OCI-LY3 (cell line): ENCODE measurements at regions not wholly inside any gene's neighbourhood (a gene's known extent, or its start where the extent isn't known, plus 50 kb on each side); places are given as distances from the start of the nearest gene placed in this dataset.

Source experiments
- H2AFZ ChIP-seq: fragments of 200-600, 300-600 bp; shearing (Covaris generic); 2 replicates; pipeline ENCODE4 v1.6.0; 2014; ENCODE audit warnings: antibody characterized with exemption, low read depth, low read length
- H3K27ac ChIP-seq: fragments of 200-600, 300-600 bp; sonication (generic); 2 replicates; pipeline ENCODE4 v1.5.1; 2014; ENCODE audit warnings: mild to moderate bottlenecking, low read length, moderate library complexity, mixed read lengths
- H3K27me3 ChIP-seq: fragments of 200-600, 300-600 bp; sonication (generic); 2 replicates; pipeline ENCODE4 v1.6.1; 2014; ENCODE audit warnings: low read depth, low read length, mixed read lengths
- H3K36me3 ChIP-seq: fragments of 200-600, 300-600 bp; sonication (generic); replicated peaks from 2 replicates; pipeline ENCODE3; 2014; ENCODE audit warnings: low read depth, low read length, mixed read lengths
- H3K4me1 ChIP-seq: fragments of 300-600, 200-600 bp; sonication (generic); 2 replicates; pipeline ENCODE4 v1.6.1; 2014; ENCODE audit warnings: low read length, mixed read lengths
- H3K4me2 ChIP-seq: fragments of 200-600, 300-600 bp; sonication (generic); 2 replicates; pipeline ENCODE4 v1.6.1; 2014; ENCODE audit warnings: low read length, mixed read lengths
- H3K4me3 ChIP-seq: fragments of 300-600, 200-600 bp; sonication (generic); 2 replicates; pipeline ENCODE4 v1.5.1; 2014; ENCODE audit warnings: antibody characterized with exemption, mild to moderate bottlenecking, low read length, moderate library complexity
- H3K79me2 ChIP-seq: fragments of 300-600, 200-600 bp; shearing (Covaris generic); 2 replicates; pipeline ENCODE4 v1.6.1; 2014; ENCODE audit warnings: mild to moderate bottlenecking, low read length, mixed read lengths
- H3K9ac ChIP-seq: fragments of 300-600, 200-600 bp; shearing (Covaris generic); 2 replicates; pipeline ENCODE4 v1.6.0; 2014; ENCODE audit warnings: mild to moderate bottlenecking, low read length, moderate library complexity
- H3K9me3 ChIP-seq: fragments of 200-600, 300-600 bp; shearing (Covaris generic); 2 replicates; pipeline ENCODE4 v1.6.1; 2014; ENCODE audit warnings: low read length, mixed read lengths; ENCODE audit not compliant: insufficient read depth
- H4K20me1 ChIP-seq: fragments of 200-600, 300-600 bp; sonication (generic); 2 replicates; pipeline ENCODE4 v1.6.1; 2016; ENCODE audit warnings: low read length, mixed read lengths; ENCODE audit not compliant: insufficient read depth
- EZH2phosphoT487 ChIP-seq: fragments of 200-600 bp; shearing (Covaris generic); IDR thresholded peaks from 2 replicates; pipeline ENCODE4 v1.6.1; 2018; ENCODE audit warnings: antibody characterized with exemption, mixed run types, low read depth
- TF ChIP-seq, protein P1 (sequence below): fragments of 200-600, 300-600 bp; sonication (generic); IDR thresholded peaks from 2 replicates; pipeline ENCODE4 v1.5.1; 2014; ENCODE audit warnings: antibody characterized with exemption, low read length, low read depth

DNA sequence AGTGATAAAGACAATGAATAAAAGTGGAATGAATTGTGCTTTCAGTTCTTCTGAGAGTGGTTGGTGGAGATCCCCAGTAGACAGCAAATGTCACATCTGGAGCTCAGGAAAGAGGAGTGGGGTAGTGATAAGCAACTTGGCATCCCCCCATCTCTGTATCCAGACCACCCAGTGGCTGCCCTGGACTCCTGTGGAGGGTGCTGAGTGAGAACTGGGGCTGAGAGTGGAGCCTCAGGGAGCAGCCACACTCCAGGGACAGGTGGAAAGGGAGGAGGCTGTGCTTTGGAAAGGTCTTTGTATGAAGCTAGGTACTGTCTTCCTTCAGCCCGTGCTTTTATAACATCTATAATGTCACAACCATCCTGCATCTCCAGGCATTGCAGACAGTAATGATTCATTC, 85.6 kb upstream of the RASGRF1 start:
- Histone ChIP-seq H3K36me3 (no peaks in the 10 kb centered on the region), H3K4me1 (no peaks in the 10 kb centered on the region)
- TF ChIP-seq, protein P1, sequence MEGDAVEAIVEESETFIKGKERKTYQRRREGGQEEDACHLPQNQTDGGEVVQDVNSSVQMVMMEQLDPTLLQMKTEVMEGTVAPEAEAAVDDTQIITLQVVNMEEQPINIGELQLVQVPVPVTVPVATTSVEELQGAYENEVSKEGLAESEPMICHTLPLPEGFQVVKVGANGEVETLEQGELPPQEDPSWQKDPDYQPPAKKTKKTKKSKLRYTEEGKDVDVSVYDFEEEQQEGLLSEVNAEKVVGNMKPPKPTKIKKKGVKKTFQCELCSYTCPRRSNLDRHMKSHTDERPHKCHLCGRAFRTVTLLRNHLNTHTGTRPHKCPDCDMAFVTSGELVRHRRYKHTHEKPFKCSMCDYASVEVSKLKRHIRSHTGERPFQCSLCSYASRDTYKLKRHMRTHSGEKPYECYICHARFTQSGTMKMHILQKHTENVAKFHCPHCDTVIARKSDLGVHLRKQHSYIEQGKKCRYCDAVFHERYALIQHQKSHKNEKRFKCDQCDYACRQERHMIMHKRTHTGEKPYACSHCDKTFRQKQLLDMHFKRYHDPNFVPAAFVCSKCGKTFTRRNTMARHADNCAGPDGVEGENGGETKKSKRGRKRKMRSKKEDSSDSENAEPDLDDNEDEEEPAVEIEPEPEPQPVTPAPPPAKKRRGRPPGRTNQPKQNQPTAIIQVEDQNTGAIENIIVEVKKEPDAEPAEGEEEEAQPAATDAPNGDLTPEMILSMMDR, result no peak
- no peak for TF ChIP-seq EZH2phosphoT487

DNA sequence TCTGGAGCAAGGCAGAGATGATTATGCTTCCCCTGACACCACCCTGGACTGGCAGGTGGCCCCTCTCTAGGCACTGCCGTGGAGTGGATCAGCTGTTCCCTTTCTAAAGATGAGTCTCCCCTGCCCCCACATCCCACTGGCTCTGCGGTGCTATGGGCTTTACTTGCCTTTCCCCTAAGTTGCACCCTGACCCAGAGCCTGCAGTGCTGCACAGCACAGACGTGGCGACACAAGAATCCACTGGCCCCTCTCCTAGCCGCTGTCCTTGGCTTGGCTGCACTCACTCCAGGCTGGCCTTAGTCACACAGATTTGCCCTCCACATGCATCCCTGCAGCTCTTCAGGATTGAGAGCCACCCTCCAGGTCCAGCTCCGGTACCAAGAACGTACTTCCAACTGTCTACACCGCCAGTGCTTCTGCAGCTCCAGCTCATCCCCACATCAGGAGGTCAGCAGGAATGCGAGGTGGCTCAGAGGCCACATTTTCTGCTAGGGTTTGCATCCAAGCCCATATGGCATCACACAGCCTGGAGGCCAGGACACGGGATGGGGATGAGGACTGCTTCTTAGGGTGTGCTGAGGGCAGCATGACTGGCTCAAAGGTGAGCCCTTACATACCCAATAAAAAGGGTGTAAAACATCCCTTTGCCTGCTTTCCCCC, 82.4 kb upstream of the RASGRF1 start:
- Histone ChIP-seq H4K20me1 (no peaks in the 10 kb centered on the region), H3K27ac (no peak overlapping the region), H3K9ac (no peak overlapping the region), H3K27me3 (peaks cover 68% of the 10 kb centered on the region), H3K36me3 (no peaks in the 10 kb centered on the region), H3K4me1 (no peaks in the 10 kb centered on the region), H3K79me2 (no peaks in the 10 kb centered on the region), H2AFZ (no peak overlapping the region), H3K9me3 (no peaks in the 10 kb centered on the region), H3K4me2 (no peak overlapping the region), H3K4me3 (no peak overlapping the region)
- TF ChIP-seq EZH2phosphoT487, result no peak
- TF ChIP-seq, protein P1, result no peak

More for the DNA sequence above, 85.6 kb upstream of the RASGRF1 start:
- H3K4me3 ChIP-seq, result no peak overlapping the region
- no peaks in the 10 kb centered on the region for H4K20me1 ChIP-seq
- H3K27ac ChIP-seq, result no peak overlapping the region
- peaks cover 45% of the 10 kb centered on the region for H3K27me3 ChIP-seq
- no peak overlapping the region for H3K9ac ChIP-seq
- H3K79me2 ChIP-seq, result no peaks in the 10 kb centered on the region
- H3K4me2 ChIP-seq, result no peak overlapping the region
- no peak overlapping the region for H2AFZ ChIP-seq
- H3K9me3 ChIP-seq, result no peaks in the 10 kb centered on the region

DNA sequence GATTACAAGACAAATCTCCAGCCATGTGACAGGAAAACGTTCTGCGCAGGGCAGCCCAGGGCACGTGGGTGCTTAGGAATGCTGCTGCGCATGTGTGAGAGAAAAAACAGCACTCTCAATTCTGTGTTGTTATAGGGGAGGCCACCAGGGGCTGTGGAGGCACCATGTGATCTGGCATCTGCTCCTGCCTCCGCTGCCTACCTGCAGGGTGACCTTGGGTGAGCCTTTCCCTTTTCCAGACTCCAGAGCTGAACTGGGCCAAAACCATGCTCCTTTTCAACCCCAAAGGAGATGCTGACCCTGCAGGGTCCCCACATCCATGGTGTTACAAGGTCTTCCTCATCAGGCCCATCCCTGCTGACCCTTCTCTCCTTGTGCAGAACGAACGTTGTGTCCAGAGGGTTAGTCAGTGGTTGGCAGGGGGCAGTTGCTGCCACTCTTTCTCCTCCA, 81.5 kb upstream of the RASGRF1 start:
- Histone ChIP-seq H3K79me2 (no peaks in the 10 kb centered on the region), H3K36me3 (no peaks in the 10 kb centered on the region), H3K27me3 (peaks cover 65% of the 10 kb centered on the region), H4K20me1 (no peaks in the 10 kb centered on the region), H3K9me3 (no peaks in the 10 kb centered on the region), H3K27ac (no peak overlapping the region), H3K4me3 (no peak overlapping the region), H3K4me1 (no peaks in the 10 kb centered on the region), H3K9ac (no peak overlapping the region), H2AFZ (no peak overlapping the region), H3K4me2 (no peak overlapping the region)
- no peak for TF ChIP-seq EZH2phosphoT487
- TF ChIP-seq, protein P1, result no peak

DNA sequence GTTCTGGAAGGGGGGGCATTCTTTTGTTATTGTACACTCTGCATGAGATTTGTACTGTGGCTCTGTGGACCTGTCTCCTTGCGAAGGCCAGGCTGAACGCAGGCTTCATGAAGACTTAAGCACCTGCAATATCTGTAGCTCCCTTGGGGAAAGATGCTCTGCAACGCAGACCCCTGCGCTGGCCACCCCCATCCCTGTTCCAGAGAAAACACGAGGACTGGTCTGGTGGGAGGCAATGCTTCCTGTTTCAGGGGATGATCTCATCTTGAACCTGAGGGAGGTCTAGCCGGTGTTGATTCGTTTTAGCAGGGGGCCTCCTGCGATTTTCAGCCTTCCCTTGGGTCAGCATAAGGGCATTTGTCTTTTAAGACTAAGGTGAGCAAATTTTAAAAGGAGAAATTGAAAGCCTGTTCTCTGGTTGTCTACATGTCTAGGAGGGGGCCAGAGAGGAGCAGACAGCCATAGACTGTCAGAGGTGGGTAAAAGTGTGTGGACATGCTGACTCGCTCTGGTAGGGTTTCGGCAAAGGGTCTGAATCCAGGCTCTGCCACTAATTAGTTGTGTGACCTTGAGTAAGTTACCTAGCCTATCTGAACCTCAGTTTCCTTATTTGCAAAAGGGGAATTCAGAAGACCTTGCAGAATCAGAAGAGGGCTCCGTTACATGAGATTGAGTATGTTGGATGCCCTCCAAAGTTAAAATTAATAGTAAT, 80.9 kb upstream of the RASGRF1 start:
- H3K4me2 ChIP-seq, result no peak overlapping the region
- TF ChIP-seq, protein P1, result no peak
- no peak for TF ChIP-seq EZH2phosphoT487
- H4K20me1 ChIP-seq, result no peaks in the 10 kb centered on the region
- no peak overlapping the region for H3K9ac ChIP-seq
- peaks cover 59% of the 10 kb centered on the region for H3K27me3 ChIP-seq
- no peaks in the 10 kb centered on the region for H3K4me1 ChIP-seq
- H3K36me3 ChIP-seq, result no peaks in the 10 kb centered on the region
- no peak overlapping the region for H3K4me3 ChIP-seq
- no peaks in the 10 kb centered on the region for H3K79me2 ChIP-seq
- H2AFZ ChIP-seq, result no peak overlapping the region
- no peak overlapping the region for H3K27ac ChIP-seq
- H3K9me3 ChIP-seq, result no peaks in the 10 kb centered on the region
